Rectal smooth muscle tissue (tissue), 1 donor: ENCODE measurements at regions not wholly inside any gene's neighbourhood (a gene's known extent, or its start where the extent isn't known, plus 50 kb on each side); places are given as distances from the start of the nearest gene placed in this dataset.

Source experiments
- H3K27ac ChIP-seq: one replicate; pipeline ENCODE4 v1.7.0; 2013; ENCODE audit warnings: low read depth, low read length, inconsistent platforms
- H3K27me3 ChIP-seq: one replicate; pipeline ENCODE4 v1.7.0; 2013; ENCODE audit warnings: low read length; ENCODE audit not compliant: control insufficient read depth, insufficient read depth
- H3K36me3 ChIP-seq: one replicate; pipeline ENCODE4 v1.7.0; 2013; ENCODE audit warnings: low read length; ENCODE audit not compliant: control insufficient read depth, insufficient read depth
- H3K4me1 ChIP-seq: one replicate; pipeline ENCODE4 v1.7.0; 2013; ENCODE audit warnings: low read length; ENCODE audit not compliant: control insufficient read depth, insufficient read depth
- H3K4me3 ChIP-seq: one replicate; pipeline ENCODE4 v1.7.0; 2013; ENCODE audit warnings: low read length
- H3K9ac ChIP-seq: one replicate; pipeline ENCODE4 v1.7.0; 2013; ENCODE audit warnings: low read length

DNA sequence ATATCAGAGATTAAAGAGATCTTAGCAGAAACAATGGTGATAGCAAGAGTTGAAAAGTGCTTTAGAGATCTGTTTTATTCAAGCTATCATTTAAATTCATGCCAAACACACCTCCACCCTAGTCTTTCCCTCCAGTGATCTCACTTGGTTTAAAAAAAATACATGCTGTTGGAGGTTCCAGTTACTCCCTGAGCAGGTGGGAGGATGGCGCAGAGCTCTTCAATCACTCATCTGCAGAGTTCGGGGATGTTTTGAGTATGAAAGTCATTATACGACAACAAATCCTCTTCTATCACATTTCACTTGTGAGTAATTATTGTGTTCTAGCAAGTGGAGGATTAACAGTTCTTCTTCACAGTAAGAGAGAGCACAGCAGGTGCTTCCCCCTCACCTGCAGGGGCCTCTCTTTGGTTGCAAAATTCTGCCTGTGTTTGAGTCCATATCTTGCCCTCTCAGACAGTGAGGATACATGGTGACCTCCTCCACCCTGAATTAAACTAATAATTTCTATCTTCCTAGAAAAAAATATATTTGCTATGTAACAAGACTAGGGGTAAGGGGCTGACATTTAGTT is 376.7 kb downstream of the LIG4 start:
- no peak overlapping the region for H3K27ac ChIP-seq
- H3K4me1 ChIP-seq, result no peaks in the 10 kb centered on the region
- H3K27me3 ChIP-seq, result no peaks in the 10 kb centered on the region
- no peaks in the 10 kb centered on the region for H3K36me3 ChIP-seq
- H3K9ac ChIP-seq, result no peak overlapping the region
- H3K4me3 ChIP-seq, result no peak overlapping the region

DNA sequence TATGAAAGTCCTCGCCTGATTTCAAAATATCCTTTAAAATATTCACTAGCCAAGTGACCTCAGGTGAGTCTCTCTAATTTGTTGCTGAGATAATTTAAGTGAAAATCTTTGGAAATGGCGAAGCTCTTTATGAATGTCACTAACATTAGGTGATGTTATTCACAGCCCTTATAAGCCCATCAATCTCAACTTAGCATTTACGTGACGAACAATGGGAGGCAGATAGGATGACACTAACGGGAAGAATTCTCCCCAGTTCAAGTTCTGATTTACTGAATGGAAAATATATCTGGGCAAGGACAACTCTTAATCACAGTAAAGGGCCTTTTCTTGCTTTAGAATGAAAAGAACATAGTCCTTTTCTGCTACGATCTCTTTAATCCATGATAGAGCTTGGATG is 378.7 kb downstream of the LIG4 start:
- H3K4me1 ChIP-seq, result no peaks in the 10 kb centered on the region
- H3K27me3 ChIP-seq, result no peaks in the 10 kb centered on the region

DNA sequence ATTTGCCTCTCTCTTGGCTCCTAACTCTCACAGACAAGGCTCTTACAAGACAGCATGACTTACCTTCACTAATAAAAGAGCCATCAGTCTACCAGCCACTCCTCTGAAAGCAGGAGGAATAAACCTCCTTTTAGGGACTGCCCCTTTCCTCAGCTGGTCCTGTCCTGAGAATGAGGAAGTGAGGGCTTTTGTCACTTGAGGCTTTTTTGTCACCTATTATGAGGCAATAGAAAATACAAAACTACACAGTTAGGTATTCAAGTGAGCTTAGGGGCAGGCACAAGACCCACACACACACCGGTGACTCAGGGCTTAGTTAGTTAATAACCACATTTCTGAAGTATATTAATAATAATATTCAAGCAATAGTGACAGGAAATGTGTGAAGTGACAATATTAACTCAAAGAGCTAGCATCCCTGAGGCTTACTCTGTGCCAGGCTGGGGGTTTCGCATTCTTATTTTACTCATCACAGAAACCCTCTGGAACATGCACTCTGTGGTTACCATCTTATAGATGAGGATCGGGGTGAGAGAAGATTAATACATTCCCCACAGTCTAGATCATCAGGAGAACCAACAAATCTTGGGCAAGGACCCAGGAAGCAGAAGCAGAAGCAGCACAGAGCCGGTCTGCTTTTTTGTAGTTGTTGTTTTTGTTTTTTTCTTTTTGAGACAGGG is 379.9 kb downstream of the LIG4 start:
- no peaks in the 10 kb centered on the region for H3K4me1 ChIP-seq

More for the DNA sequence above, 378.7 kb downstream of the LIG4 start:
- H3K36me3 ChIP-seq, result no peaks in the 10 kb centered on the region
- no peak overlapping the region for H3K9ac ChIP-seq
- no peak overlapping the region for H3K4me3 ChIP-seq
- no peak overlapping the region for H3K27ac ChIP-seq

DNA sequence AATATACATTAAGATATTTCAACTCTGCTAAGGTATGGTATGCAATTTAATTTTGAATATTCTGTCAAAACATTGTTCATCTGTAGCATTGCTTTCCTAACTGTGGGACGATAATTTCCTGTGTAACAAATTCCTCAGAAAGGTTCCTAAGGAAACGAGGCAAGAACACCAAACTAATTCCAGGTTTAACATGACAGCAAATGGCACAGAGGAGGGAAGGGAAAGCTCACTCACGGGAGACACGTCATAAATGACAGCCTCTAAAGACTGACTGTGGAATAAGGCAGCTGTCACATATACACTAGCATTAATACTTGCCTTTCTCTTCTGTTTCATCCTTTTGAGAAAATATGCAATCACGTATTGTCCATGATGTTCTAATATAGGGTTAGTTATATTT is 380.6 kb downstream of the LIG4 start:
- Histone ChIP-seq H3K9ac (no peak overlapping the region), H3K27me3 (no peaks in the 10 kb centered on the region), H3K27ac (no peak overlapping the region), H3K4me1 (no peaks in the 10 kb centered on the region), H3K36me3 (no peaks in the 10 kb centered on the region), H3K4me3 (no peak overlapping the region)

More for the DNA sequence above, 379.9 kb downstream of the LIG4 start:
- Histone ChIP-seq H3K27me3 (no peaks in the 10 kb centered on the region), H3K9ac (no peak overlapping the region), H3K36me3 (no peaks in the 10 kb centered on the region), H3K4me3 (no peak overlapping the region), H3K27ac (no peak overlapping the region)

DNA sequence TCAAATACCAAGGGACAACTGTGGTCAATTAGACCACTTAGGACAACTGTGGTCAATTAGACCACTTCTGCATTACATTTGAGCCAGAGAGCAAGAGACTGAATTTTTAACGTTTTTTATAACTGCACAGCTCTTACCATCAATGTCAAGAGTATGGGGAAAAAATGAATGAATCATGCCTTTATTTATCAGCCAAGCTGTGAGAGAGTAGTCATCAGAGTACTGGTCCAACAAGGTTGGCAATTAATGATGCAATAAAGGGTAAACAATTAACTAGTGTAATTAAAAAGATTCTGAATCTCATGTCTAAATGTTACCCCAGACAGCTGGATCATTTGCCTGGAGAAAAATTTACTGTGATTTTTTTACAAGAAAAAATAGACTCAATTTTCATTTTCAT is 381.1 kb downstream of the LIG4 start:
- Histone ChIP-seq H3K27ac (no peak overlapping the region), H3K36me3 (no peaks in the 10 kb centered on the region)

DNA sequence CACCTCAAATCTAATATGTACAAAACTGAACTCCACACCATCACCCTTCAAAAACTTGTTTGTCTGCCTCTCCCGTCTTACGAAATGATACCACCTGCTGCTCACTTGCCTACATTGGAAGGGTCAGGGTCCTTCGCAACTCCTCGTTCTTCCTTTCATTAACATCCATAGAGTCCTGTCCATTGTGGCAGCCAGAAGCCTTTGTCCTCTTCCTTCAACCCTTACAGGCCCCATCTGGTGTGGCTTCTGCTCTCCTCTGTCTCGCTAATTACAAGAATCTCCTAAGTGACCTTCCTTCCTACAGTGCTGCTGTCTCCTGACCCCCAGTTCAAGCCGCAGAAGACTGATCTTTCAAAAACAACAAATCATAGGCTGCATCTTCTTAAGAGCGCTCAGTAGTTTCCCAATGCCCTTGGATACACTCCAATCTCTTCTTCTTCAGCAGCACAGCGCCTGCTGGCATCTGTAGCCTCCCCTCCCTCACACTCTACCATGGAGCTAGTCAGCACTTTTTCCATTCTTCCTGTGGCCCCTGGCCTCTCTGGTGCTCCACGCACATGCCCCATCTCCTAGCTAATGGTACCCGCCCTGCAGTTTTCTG is 382.7 kb downstream of the LIG4 start:
- Histone ChIP-seq H3K9ac (no peak overlapping the region), H3K27ac (no peak overlapping the region), H3K36me3 (no peaks in the 10 kb centered on the region), H3K27me3 (no peaks in the 10 kb centered on the region), H3K4me3 (no peak overlapping the region), H3K4me1 (no peaks in the 10 kb centered on the region)

More for the DNA sequence above, 381.1 kb downstream of the LIG4 start:
- no peaks in the 10 kb centered on the region for H3K27me3 ChIP-seq
- no peaks in the 10 kb centered on the region for H3K4me1 ChIP-seq
- no peak overlapping the region for H3K4me3 ChIP-seq
- H3K9ac ChIP-seq, result no peak overlapping the region

DNA sequence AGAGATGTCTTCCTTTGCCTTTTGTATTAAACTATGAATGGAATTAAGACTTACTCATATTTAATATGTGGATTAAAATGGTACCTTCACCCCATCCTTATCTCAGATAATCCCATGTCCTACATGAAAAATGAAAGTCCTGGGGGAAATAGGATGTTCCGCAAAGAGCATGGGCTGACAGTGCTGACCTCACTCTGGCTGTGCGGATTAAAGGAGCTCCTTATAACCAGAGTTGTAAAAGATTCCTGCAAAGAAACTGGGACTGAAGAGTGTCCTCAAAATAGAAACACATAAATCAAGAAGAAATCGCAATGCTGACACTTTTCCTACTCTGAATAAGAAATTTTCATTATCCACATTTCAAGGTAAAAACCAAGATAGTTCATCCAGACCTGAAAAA is 384.5 kb downstream of the LIG4 start:
- Histone ChIP-seq H3K4me3 (no peak overlapping the region), H3K27ac (no peak overlapping the region), H3K4me1 (no peaks in the 10 kb centered on the region), H3K27me3 (no peaks in the 10 kb centered on the region), H3K9ac (no peak overlapping the region), H3K36me3 (no peaks in the 10 kb centered on the region)

DNA sequence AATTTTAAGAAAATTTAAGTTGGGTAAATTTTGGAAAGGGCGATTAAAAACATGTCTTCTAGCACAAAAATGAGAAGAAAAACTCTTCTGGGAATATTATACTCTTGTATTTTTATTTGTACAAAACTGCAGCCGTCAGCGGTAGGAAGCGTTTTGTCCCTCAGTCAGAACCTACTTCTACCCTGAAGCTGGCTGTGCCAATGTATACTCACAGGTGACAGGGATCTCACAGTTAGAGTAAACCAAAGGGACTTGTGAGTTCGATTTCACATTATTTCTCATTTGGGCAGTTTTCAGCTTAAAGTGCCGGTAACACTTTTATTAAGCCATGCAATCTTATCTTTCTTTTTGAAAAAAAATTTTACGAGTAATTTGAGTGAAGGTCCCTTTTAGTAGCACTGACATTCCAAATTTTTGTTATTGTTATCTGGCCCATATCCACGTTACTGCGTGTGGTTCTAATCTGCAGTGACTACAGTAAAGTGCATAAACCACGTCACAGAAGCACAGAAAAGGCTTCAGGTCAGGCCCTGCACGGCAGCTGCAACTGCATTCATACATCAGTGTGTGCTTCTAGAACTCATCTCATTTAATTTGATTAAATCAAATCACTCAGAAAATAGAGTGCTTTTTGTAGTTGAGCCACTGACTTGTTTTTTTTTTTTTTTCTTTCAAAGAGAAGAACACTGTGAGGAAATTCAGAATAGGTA is 387.3 kb downstream of the LIG4 start:
- Histone ChIP-seq H3K27me3 (no peaks in the 10 kb centered on the region), H3K9ac (no peak overlapping the region), H3K4me1 (no peaks in the 10 kb centered on the region), H3K4me3 (no peak overlapping the region), H3K27ac (no peak overlapping the region), H3K36me3 (no peaks in the 10 kb centered on the region)

DNA sequence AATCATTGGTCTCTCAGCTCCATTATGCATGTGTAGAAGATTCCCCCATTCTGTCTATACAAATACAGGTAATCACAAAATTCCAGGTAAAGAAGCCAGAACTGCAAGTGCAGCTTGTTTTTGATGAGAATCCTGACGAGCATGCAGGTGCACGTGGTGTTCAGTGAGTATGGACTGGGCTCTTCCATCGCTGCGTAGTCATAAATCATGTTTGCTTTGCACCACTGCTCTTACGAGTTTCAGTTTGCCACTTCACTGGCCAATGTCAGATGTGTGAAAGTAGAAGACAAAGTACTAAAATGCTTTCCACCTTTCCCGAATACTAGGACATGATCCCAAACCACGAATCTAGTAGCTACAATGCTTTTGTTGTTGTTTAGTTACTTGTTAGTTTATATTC is 390.7 kb downstream of the LIG4 start:
- Histone ChIP-seq H3K27me3 (no peaks in the 10 kb centered on the region), H3K9ac (no peak overlapping the region), H3K36me3 (no peaks in the 10 kb centered on the region), H3K4me1 (no peaks in the 10 kb centered on the region), H3K4me3 (no peak overlapping the region), H3K27ac (no peak overlapping the region)

DNA sequence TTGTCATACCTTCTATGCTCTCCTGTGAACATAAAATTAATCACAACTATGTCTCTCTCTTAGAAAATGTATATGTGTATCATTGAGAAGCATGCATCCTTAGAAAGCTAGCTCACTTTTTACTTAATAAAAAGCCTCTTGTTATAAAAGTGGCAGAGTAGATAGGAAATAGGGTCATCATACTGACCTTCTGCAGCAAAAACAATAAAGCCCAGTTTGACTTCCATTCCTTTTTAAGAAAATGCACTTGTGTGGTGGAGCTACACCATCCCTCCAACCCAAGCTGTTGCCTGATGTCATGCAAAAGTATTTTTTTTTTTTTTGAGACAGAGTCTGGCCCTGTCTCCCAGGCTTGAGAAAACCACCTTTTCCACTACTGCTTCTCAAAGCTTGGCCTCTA is 393.3 kb downstream of the LIG4 start:
- H3K4me1 ChIP-seq, result no peaks in the 10 kb centered on the region
- H3K4me3 ChIP-seq, result no peak overlapping the region
- no peak overlapping the region for H3K9ac ChIP-seq
- H3K36me3 ChIP-seq, result no peaks in the 10 kb centered on the region
- H3K27ac ChIP-seq, result no peak overlapping the region
- no peaks in the 10 kb centered on the region for H3K27me3 ChIP-seq

DNA sequence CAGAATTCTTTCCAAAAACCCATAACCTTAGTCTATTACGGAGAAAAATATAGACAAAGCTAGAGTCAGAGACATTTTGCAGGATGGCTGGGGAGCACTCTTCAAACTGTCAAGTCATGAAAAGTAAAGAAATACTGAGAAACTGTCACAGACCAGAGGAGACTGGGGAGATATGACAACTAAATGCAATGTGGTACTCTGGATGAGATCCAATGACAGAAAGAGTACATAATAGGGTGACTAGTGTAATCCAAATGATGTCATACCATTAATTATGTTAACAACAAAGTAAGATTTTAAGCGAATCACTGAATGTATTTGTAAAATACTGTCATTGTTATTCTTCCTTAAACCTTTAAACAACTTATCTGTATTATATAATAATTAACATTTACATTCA is 393.8 kb downstream of the LIG4 start:
- no peaks in the 10 kb centered on the region for H3K36me3 ChIP-seq
- no peaks in the 10 kb centered on the region for H3K4me1 ChIP-seq
- H3K27ac ChIP-seq, result no peak overlapping the region
- no peak overlapping the region for H3K4me3 ChIP-seq
- no peaks in the 10 kb centered on the region for H3K27me3 ChIP-seq
- no peak overlapping the region for H3K9ac ChIP-seq

DNA sequence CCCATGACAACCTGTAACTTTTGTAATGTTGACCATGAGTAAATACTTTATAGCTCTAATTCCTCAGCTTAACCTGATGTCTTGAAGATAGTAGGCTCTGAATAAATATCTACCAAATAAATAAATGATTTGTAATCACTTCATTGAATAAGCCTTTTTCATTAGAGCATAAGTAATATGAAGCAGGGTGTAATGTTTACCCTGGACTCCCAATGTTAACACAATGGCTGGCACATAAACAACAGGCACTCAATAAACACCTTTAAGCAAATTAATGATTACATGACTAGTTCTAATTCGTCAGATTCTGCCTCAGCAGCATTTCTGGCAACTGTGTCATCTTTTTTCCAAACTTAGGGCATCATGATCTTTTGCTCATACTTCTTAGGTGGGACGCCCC is 396.3 kb downstream of the LIG4 start:
- H3K36me3 ChIP-seq, result no peaks in the 10 kb centered on the region
- no peaks in the 10 kb centered on the region for H3K27me3 ChIP-seq
- no peak overlapping the region for H3K4me3 ChIP-seq
- H3K27ac ChIP-seq, result no peak overlapping the region
- no peak overlapping the region for H3K9ac ChIP-seq
- no peaks in the 10 kb centered on the region for H3K4me1 ChIP-seq
